Mucosa of descending colon (tissue), 3 donors: ENCODE measurements at regions not wholly inside any gene's neighbourhood (a gene's known extent, or its start where the extent isn't known, plus 50 kb on each side); places are given as distances from the start of the nearest gene placed in this dataset.

Source experiments
- ATAC-seq: fragments of 200-7000 bp; cut with Tn5 transposase; one replicate; pipeline ENCODE4 v1.9.1; 2020; ENCODE audit warnings: mild to moderate bottlenecking, moderate library complexity
- DNase-seq, 3 donors: peaks; one replicate each; pipeline ENCODE4 v3.0.0-alpha.2; 2020
- H3K36me3 ChIP-seq: fragments of 200-600 bp; one replicate; pipeline ENCODE4 v1.8.0; 2021; ENCODE audit warnings: low read depth, mild to moderate bottlenecking
- H3K4me1 ChIP-seq: fragments of 200-600 bp; one replicate; pipeline ENCODE4 v1.8.0; 2021; ENCODE audit warnings: low read depth, mild to moderate bottlenecking
- H3K4me3 ChIP-seq: fragments of 200-600 bp; one replicate; pipeline ENCODE4 v1.8.0; 2021; ENCODE audit warnings: mild to moderate bottlenecking
- H3K9me3 ChIP-seq: fragments of 200-600 bp; one replicate; pipeline ENCODE4 v1.8.0; 2021; ENCODE audit warnings: mild to moderate bottlenecking
- intact Hi-C, 2 donors: fragments of 100-400 bp; cut with DNase I in 1 of 2; cut with micrococcal nuclease in 1 of 2; formaldehyde crosslinking; loops; one replicate each; pipeline versions ENCODE4 v1.11.0 to v1.11.1; 2022; cut with DNase I, micrococcal nuclease
- TF ChIP-seq, protein P1 (sequence below): fragments of 200-600 bp; IDR thresholded peaks from one replicate; pipeline ENCODE4 v1.8.0; 2022; ENCODE audit warnings: antibody characterized with exemption, mild to moderate bottlenecking
- donor health status: DM: no; HTN: no; CAD: no; lungs with moderate emphysema.
- donor health status: DM: no; HTN: no; CAD: no.
- donor health status: DM: no; HTN: yes; CAD: no.

DNA sequence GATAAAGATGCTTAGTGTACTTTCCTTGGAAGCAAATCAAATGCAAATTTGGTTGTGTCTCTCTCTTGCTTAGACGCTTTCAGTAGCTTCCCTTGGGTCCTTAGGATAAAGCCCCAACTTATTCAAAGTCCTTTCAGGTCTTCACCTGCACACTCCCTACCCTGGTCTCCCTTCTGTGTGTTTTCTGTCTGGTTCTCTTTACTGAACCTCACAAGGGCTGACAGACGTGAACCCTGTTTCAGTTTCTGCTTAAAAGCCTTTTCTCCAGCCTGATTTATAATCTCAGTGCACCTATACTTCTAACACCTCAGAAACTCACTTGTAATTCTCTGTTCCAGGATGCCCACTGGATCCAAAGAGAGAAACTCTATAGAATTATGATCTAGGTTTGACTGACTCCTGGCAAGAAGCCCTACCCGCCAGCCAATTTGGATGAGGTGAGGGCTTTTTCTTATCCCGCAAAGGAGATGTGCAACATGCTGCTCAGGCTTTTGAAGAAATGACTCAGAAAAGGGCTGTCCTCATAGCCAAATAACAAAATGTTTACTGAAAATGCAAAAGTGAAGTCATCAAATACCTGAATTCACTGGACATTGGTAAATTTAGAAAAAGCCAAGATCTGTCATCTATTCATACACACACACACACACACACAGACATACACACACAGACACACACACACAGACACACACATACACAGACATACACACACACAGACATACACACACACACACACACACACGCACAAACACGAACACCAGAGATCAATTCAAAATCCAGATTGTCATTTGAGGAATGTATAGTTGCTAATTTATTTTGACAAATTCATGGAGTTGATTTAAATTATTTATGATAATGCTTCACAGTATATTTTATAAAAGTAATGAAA, 102.4 kb upstream of the EOMES start:
- intact Hi-C loops = no loop called here
- H3K4me1 ChIP-seq = no peaks in the 10 kb centered on the region
- DNase-seq = no peak
- no peaks in the 10 kb centered on the region for H3K36me3 ChIP-seq
- no peaks in the 10 kb centered on the region for H3K9me3 ChIP-seq
- no peak overlapping the region for H3K4me3 ChIP-seq
- no peak for ATAC-seq
- TF ChIP-seq, protein P1, sequence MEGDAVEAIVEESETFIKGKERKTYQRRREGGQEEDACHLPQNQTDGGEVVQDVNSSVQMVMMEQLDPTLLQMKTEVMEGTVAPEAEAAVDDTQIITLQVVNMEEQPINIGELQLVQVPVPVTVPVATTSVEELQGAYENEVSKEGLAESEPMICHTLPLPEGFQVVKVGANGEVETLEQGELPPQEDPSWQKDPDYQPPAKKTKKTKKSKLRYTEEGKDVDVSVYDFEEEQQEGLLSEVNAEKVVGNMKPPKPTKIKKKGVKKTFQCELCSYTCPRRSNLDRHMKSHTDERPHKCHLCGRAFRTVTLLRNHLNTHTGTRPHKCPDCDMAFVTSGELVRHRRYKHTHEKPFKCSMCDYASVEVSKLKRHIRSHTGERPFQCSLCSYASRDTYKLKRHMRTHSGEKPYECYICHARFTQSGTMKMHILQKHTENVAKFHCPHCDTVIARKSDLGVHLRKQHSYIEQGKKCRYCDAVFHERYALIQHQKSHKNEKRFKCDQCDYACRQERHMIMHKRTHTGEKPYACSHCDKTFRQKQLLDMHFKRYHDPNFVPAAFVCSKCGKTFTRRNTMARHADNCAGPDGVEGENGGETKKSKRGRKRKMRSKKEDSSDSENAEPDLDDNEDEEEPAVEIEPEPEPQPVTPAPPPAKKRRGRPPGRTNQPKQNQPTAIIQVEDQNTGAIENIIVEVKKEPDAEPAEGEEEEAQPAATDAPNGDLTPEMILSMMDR = no peak

DNA sequence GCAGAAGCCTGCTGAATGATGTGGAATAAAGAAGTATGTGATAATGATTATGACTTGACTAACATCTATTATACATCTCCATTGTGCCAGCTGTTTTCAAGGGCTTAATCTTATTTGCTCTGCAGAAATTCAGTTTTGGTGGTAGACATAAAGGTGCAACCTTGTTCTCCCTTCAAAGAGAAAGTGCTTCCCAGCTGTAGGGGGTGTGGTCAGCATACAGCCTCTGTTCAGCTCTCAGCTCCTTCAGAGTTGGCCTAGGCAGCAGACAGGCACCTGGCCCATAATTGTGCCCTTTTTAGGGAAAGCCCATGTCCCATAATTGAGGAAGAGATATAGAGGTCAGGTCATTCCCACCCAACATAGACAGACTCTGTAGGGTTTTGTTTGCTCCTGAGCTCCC, 104.3 kb upstream of the EOMES start:
- Histone ChIP-seq H3K4me3 (no peak overlapping the region), H3K9me3 (no peaks in the 10 kb centered on the region), H3K4me1 (no peaks in the 10 kb centered on the region), H3K36me3 (no peaks in the 10 kb centered on the region)
- TF ChIP-seq, protein P1 = no peak
- no peak for DNase-seq
- no peak for ATAC-seq
- intact Hi-C loops = no loop called here

DNA sequence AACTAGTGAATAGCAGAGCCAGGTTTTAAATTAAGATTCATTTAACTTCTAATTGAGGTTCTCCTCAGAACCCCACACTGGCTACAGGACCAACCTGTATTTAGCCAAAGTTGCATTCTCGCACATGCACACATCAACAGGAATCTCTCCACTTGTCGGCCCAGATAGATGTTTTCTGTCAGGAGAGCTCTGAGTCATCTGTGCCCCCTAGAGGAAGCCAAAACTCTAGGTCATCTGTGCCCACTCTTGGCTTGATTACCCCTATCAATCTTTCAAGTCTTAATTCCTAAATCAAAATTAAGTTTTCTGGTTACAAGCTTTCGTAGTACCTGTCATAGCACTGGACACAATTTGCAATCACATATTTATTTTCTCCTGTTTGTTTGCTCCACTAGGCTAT, 104.9 kb upstream of the EOMES start:
- ATAC-seq (no peak), DNase-seq (no peak)
- no peaks in the 10 kb centered on the region for H3K9me3 ChIP-seq
- no peaks in the 10 kb centered on the region for H3K4me1 ChIP-seq
- intact Hi-C loops = no loop called here
- no peak overlapping the region for H3K4me3 ChIP-seq
- no peaks in the 10 kb centered on the region for H3K36me3 ChIP-seq
- TF ChIP-seq, protein P1 = no peak

DNA sequence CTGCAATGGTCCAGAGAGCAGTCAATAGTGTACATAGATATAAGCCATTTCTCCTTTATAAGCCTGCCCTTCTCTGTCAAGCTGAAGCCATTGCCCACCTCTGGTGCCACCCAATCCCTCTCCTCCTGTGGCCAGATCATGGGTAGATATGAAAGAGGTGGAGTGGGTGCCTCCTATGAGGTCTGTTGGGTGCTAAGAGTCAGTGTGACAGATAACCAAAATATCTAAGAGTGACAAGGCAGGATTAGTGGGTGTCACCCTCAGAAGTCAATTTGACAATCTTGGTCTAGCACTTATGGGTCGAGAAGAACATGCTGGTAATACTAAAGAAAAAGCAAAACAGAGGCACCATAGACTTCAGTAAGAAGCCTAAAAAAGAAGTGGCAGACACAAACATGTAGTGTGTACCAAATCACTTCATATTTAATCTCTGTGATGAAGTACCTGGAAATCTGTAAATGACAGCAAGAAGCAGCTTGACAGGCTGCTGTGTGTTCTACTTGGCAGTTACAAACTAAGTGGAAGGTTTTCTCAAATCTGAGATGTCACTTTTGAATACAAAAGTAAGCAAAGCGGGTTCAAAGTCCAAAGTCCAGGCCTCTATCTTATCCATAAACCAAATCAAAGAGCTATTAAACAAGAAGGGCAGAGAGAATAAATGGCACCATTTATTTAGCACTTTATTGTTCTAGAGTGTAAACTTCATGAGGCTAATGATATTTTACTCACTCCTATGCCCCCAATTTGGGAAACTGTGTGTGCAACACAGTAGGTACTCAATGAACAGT, 118.9 kb upstream of the EOMES start:
- TF ChIP-seq, protein P1 = no peak
- intact Hi-C loops = no loop called here

DNA sequence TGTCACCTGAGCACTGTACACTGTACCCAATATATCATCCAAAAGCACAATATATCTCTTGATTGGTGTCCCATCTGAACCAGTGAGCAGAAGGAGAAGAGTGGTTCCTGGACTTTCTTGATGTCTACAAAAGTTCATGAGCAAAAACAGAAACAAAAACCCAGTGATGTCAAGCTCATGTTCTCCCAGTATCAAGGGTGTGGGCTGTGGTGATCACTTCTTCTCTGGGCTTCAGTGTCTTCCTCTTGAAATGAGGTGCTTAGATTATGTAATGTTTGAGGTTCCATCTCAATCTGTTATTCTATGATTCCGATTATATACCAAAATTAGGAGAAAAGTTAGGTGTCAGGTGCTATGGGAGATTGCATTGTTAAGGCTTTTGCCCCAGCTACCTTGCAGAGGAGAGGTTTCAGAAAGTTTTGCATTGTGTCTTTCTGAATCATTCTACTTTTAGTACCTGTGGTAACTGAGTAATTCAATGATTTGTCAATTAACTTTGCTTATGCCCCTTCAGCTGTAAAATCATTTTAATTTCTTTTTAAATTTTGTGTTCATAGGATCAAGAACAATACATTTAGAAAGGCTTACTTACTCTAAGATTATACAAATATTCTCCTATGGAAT, 122.0 kb upstream of the EOMES start:
- H3K4me1 ChIP-seq = no peaks in the 10 kb centered on the region
- intact Hi-C loops = no loop called here
- H3K36me3 ChIP-seq = no peaks in the 10 kb centered on the region
- no peak for ATAC-seq
- DNase-seq = no peak
- TF ChIP-seq, protein P1 = no peak
- H3K9me3 ChIP-seq = no peaks in the 10 kb centered on the region
- H3K4me3 ChIP-seq = no peak overlapping the region

More for the DNA sequence above, 118.9 kb upstream of the EOMES start:
- Histone ChIP-seq H3K4me1 (no peaks in the 10 kb centered on the region), H3K9me3 (no peaks in the 10 kb centered on the region), H3K4me3 (no peak overlapping the region), H3K36me3 (no peaks in the 10 kb centered on the region)
- no peak for DNase-seq
- no peak for ATAC-seq
